8988T (cell line): ENCODE measurements at regions not wholly inside any gene's neighbourhood (a gene's known extent, or its start where the extent isn't known, plus 50 kb on each side); places are given as distances from the start of the nearest gene placed in this dataset.

Source experiments
- DNase-seq: peaks from one replicate; pipeline ENCODE4 v3.0.0; 2011

- DNase-seq: no peak
Measured at GRCh38 chr20:50242548-50242862, 51.9 kb downstream of the CEBPB start.

DNA sequence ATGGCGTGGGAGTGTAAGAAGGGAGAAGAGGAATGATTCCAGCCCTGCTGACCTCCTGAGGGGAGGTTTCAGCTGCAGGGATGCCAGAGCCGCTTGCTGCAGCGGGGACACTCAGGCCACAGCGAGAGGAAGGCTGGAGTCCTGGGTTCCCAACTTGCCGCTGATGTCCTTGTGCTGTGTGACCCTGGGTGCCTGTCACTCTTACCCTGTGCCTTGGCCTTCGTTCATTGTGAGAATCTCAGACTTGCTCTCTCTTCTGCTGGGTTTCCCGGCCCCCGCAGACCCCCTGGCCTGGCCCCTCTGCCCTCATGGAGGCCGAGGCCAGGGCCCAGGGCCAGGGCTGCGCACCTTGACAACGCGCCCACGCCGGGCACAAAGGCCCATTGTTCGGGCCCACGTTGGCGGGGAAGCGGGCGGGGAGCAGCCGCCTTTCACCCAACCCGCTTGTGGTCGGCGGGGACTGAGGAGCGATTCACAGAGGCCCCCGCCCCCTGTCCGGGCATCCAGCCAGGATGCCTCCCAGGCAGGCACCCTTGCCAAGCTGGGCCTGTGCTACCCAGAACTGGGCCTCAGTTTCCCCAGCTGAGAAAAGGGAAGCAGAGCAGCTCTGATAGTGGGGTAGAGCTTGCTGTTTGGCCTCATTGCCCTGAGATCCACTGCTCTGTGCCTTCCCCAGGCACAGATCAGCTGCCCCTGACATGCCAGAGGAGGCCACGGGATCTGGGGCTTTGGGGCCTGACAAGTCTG lies 52.4 kb downstream of the CEBPB start:
- no peak for DNase-seq

- DNase-seq: no peak
Measured at GRCh38 chr20:50243610-50244351, 53.2 kb downstream of the CEBPB start.

DNA sequence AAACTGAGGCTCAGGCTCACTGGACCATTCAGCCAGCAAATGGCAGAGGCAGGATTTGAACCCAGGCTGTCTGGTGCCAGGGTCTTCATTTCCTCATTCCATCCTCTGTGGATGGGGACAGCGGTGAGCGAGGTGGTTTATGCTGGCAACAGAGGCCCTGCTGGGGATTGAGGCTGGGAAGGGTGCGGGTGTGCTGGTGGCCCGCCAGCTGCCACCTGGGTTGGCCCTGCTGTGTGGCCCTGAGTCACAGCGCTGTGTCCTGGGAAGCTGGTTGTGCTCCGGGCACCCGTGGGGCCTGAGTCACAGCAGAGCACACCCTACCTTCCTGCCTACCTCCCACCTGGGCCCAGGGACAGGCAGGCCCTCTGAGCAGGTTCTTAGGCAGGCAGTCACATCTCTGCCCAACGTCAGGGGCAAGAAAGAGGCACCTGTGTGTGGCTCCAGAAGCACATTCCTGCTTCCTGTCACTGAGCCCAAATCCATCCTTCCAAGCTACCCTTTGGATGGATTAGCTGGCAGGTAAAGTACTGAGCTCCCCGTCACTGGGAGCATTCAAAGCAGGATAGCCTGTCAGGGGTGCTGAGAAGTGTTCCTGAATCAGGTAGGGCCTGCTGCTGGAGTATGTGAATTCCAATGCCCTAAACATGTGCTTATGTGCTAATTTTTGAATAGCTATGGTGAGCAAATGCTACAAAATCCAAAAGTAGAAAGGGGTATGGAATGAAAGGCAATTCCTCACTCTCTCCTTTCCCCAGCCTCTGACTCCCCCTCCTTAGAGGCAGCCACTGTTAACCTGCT lies 53.9 kb downstream of the CEBPB start:
- no peak for DNase-seq

GRCh38 chr20:50245498-50246366 lies 55.1 kb downstream of the CEBPB start:
- DNase-seq: no peak

- DNase-seq: no peak
Measured at GRCh38 chr20:50246367-50247195, 56.0 kb downstream of the CEBPB start.

- no peak for DNase-seq
Measured at GRCh38 chr20:50247196-50248094, 56.8 kb downstream of the CEBPB start.

- DNase-seq: no peak
Measured at GRCh38 chr20:50248104-50248641, 57.5 kb downstream of the CEBPB start.

DNA sequence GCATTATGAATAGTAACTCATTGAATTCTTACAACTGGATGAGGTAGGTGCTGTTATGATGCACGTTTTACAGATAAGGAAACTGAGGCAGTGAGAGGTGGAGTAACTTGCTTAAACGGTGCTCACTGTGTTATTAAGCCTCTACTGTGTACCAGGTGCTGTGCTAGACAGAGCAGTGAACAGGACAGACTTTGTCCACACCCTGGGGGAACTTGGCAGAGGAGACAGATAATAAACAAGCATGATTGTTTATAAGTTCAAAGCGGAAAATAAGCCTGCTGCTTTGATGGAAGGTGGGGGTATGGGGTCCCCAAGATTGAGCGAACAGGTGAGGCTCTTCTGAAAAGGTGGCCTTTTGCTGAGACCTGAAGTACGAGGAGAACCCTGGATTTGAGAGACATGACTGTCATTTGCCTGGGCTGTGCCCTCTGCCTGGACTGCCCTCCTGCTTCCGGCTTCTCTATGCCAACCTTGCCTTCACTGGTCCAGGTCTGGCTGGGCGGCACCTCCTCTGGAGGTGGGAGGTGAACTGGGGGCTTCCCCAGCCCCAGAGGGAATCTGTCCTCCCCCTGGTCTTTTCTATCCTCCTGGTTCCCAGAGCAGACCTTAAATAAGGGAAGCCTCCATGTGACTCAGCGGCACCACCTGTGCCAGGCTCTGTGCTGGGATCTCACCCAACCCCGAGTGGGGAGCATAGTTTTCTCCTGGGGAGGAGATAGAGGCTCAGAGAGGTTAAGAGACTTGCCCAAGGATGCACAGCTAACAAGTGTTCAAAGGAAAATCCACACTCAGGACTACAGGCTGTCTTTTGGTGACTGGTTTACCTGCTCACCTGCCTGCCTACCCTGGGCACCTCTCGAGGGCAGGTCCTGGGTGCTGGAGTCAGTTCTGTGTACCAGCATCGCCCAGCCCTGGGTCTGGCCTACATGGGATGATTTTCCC lies 59.1 kb downstream of the CEBPB start:
- DNase-seq: no peak

GRCh38 chr20:50250679-50251382 lies 60.2 kb downstream of the CEBPB start:
- DNase-seq: no peak

DNA sequence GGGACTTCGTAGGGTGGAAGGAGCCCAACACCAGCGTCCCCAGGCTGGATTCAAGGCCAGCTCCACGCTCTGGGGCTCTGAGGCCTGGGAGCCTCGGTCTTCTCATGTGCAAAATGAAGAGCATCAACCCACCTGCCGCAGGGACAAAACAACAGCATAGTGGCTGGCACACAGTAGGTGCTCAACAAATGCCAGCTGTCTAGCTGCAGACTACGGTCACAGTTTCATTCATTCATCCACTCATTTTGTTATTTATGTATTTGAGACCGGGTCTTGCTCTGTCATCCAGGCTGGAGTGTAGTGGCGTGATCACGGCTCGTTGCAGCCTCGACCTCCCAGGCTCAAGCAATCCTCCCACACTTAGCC lies 60.7 kb downstream of the CEBPB start:
- DNase-seq: no peak

DNA sequence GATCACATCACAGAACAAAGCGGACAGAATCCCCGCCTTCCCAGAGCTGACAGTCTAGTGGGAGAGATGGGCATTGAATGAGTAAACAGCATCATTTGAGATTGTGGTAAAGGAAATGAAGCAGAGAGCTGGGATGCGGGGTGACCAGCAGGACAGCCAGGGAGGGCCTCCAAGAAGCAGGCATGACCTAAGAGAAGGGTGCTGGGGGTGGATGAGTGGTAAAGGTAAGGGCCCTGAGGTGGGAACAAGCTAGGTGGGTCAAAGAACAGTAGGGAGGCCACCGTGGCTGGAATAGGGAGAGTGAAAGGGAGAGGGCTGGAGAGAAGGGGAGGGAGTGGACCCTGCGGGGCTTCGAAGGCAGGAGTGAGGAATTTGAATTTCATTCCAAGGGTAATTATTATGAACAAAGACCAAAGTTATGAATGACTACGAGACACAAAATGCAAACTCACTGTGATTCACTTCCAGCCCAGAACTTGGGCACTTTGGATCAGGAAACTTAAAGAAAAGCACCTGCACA lies 61.4 kb downstream of the CEBPB start:
- DNase-seq: no peak

- no peak for DNase-seq
Measured at GRCh38 chr20:50252701-50253100, 62.1 kb downstream of the CEBPB start.

- no peak for DNase-seq
Measured at GRCh38 chr20:50253101-50253500, 62.5 kb downstream of the CEBPB start.

- no peak for DNase-seq
Measured at GRCh38 chr20:50254466-50255079, 63.9 kb downstream of the CEBPB start.

DNA sequence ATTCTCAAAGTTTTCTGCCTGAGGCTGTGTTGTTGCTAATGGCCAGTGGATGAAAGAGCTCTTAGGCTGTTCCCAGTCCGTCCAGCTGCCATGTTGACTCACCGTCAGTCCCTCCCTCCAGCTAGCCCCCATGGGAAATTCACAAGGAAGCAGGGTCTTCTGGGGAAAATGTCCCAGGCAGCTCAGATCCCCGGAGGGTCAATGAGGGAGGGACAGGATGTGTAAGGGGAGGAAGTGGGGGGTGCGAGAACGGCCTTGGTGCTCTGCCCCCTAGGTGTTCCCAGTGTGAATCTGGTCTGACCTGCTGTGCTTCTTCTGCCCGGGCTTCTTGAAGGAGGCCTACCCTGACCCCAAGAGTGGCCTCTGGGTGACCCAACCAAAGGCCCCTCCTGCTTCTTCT lies 65.9 kb downstream of the CEBPB start:
- DNase-seq: no peak

- no peak for DNase-seq
Measured at GRCh38 chr20:50257860-50258259, 67.2 kb downstream of the CEBPB start.
